ENCODE measurements at regions not wholly inside any gene's neighbourhood (a gene's known extent, or its start where the extent isn't known, plus 50 kb on each side); places are given as distances from the start of the nearest gene placed in this dataset.

DNA sequence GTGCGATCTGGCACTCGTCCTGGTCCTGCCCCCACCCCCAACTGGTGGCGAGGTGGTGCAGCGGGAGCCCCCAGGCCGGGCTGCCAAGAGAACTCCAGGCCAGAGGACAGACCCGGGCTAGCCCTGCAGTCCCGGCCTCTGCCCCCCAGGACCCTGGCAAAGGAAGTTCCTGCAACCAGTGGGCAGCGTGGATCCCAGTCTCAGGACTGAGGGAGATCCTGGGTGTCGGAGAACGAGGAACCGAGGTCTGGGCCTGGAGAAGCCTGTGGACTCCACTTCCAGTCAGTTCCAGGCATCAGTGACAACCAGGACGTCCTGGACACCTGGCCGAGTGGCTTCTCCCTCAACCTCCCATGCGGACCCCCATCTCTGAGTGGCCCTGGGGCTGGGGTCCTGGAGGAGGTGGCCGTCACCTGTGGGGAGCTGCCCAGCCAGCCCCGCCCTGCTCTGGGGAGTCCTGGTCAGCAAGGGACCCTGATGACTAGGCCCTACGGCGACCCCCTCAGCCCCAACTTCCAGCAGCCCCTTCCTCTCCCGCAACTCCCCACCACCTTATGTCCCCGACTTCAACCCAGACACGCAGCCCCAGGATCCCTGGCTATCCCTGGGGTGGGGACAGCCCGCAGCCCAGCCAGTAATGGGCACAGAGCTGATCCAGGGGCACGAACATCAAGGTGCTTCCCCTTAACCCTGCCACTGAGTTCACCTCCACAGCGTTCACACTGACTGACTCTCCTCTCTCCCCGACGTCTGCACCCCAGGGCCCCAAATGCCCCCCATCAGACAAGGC lies 53.7 kb upstream of the NKX1-1 start:
- TF ChIP-seq SPI1 (IDR thresholded peaks at IDR 0.05; ENCODE audit: low read depth, low read length) (no peak), TAF1 (IDR thresholded peaks at IDR 0.05; ENCODE audit: low read depth, low read length) (no peak), POLR2A (IDR thresholded peaks at IDR 0.05; ENCODE audit: low read depth, low read length) (no peak), POLR2AphosphoS5 (IDR thresholded peaks at IDR 0.05; ENCODE audit: low read depth, low read length) (no peak), POU2F2 (IDR thresholded peaks at IDR 0.05; ENCODE audit: low read depth, low read length) (no peak)

Data from GM12891 (cell line).